CD4-positive, alpha-beta memory T cell (primary cell): ENCODE measurements at regions not wholly inside any gene's neighbourhood (a gene's known extent, or its start where the extent isn't known, plus 50 kb on each side); places are given as distances from the start of the nearest gene placed in this dataset.
"Not testable (repeated sequence)": the region's sequence is repeated elsewhere in the genome, so short reads cannot be mapped to it uniquely, and the experiment has no call there.

ENCODE experiments used
- CTCF ChIA-PET: fragments of 350-600 bp; sonication (Branson Sonifier 250); formaldehyde crosslinking; loops from one replicate; lab custom pipeline; 2021; ENCODE audit warnings: inconsistent platforms; ENCODE audit not compliant: partially characterized antibody; lab: Charles Lee
- POLR2A ChIA-PET: fragments of 350-600 bp; sonication (Branson Sonifier 250); formaldehyde crosslinking; loops from one replicate; lab custom pipeline; 2021; ENCODE audit not compliant: partially characterized antibody; lab: Charles Lee
- DNase-seq, 5 donors: peaks; one replicate each; pipeline versions ENCODE4 v3.0.0 to v3.0.0-alpha.2; 2020 to 2022; ENCODE audit warnings: mixed read lengths in 1 of 5
- H3K27ac ChIP-seq: one replicate; pipeline ENCODE4 v1.7.0; 2013; ENCODE audit warnings: low read depth, low read length
- H3K27me3 ChIP-seq: 2 replicates; pipeline ENCODE4 v1.7.0; 2013; ENCODE audit warnings: mild to moderate bottlenecking, low read length, moderate library complexity; ENCODE audit not compliant: insufficient read depth
- H3K36me3 ChIP-seq: 2 replicates; pipeline ENCODE4 v1.7.0; 2013; ENCODE audit warnings: mild to moderate bottlenecking, low read length, moderate library complexity; ENCODE audit not compliant: insufficient read depth
- H3K4me1 ChIP-seq: 2 replicates; pipeline ENCODE4 v1.7.0; 2013; ENCODE audit warnings: mild to moderate bottlenecking, low read length, moderate library complexity; ENCODE audit not compliant: insufficient read depth
- H3K4me3 ChIP-seq, 2 donors: one replicate each; pipeline ENCODE4 v1.7.0; 2013; ENCODE audit warnings: low read length in 2 of 2, mild to moderate bottlenecking in 1 of 2
- H3K9me3 ChIP-seq, 2 donors: one replicate each; pipeline ENCODE4 v1.7.0; 2013; ENCODE audit warnings: low read length in 2 of 2, control low read depth in 1 of 2; ENCODE audit not compliant: control insufficient read depth in 1 of 2
- H3K27ac Mint-ChIP-seq, 7 donors: one replicate each; pipeline ENCODE4 v1.8.0; 2020 to 2021; ENCODE audit warnings: mixed read lengths in 7 of 7, mild to moderate bottlenecking in 6 of 7, inconsistent platforms in 3 of 7, moderate library complexity in 3 of 7
- H3K27me3 Mint-ChIP-seq, 2 donors: one replicate each; pipeline ENCODE4 v1.8.0; 2020 to 2021; ENCODE audit warnings: mixed read lengths in 2 of 2
- H3K36me3 Mint-ChIP-seq, 2 donors: one replicate each; pipeline ENCODE4 v1.8.0; 2020 to 2021; ENCODE audit warnings: mixed read lengths in 2 of 2, inconsistent platforms in 1 of 2, mild to moderate bottlenecking in 1 of 2
- H3K4me1 Mint-ChIP-seq, 4 donors: one replicate each; pipeline ENCODE4 v1.8.0; 2020 to 2021; ENCODE audit warnings: mixed read lengths in 4 of 4, mild to moderate bottlenecking in 1 of 4
- H3K4me3 Mint-ChIP-seq, 8 donors: one replicate each; pipeline ENCODE4 v1.8.0; 2020 to 2021; ENCODE audit warnings: mixed read lengths in 8 of 8, mild to moderate bottlenecking in 7 of 8, moderate library complexity in 6 of 8, inconsistent platforms in 3 of 8
- H3K9me3 Mint-ChIP-seq, 8 donors: one replicate each; pipeline ENCODE4 v1.8.0; 2020 to 2021; ENCODE audit warnings: mixed read lengths in 8 of 8, mild to moderate bottlenecking in 5 of 8, inconsistent platforms in 3 of 8, moderate library complexity in 1 of 8
- intact Hi-C: fragments of 100-400 bp; cut with micrococcal nuclease; formaldehyde crosslinking; loops from one replicate; pipeline ENCODE4 v1.15.1; 2023

- CTCF ChIA-PET, H3K36me3 Mint-ChIP-seq, H3K27me3 ChIP-seq, H3K27ac Mint-ChIP-seq, H3K4me3 ChIP-seq, DNase-seq, H3K4me1 ChIP-seq, H3K36me3 ChIP-seq, intact Hi-C loops, POLR2A ChIA-PET, H3K27ac ChIP-seq, H3K9me3 ChIP-seq, H3K4me1 Mint-ChIP-seq, H3K9me3 Mint-ChIP-seq: not testable (repeated sequence)
- peak overlapping the region in 1 of 8 donors; percentile 64 for H3K4me3 Mint-ChIP-seq
- H3K27me3 Mint-ChIP-seq, result peaks cover 20 to 49% of the 10 kb centered on the region in 2 donors
These were observed 151.9 kb upstream of the ALDH3B2 start for GRCh38 chr11:67826028-67826950.

- H3K27me3 Mint-ChIP-seq, result peaks cover 19 to 53% of the 10 kb centered on the region in 2 donors
These were observed 150.4 kb upstream of the ALDH3B2 start for GRCh38 chr11:67824861-67825260.

GRCh38 chr11:67820081-67820480 is 145.7 kb upstream of the ALDH3B2 start:
- H3K4me1 ChIP-seq, result no peaks in the 10 kb centered on the region
- intact Hi-C loops, result no loop called here
- Mint-ChIP-seq H3K27ac (no peak overlapping the region), H3K4me1 (no peaks in the 10 kb centered on the region), H3K36me3 (no peaks in the 10 kb centered on the region), H3K27me3 (peaks cover 10 to 28% of the 10 kb centered on the region in 2 donors), H3K9me3 (no peaks in the 10 kb centered on the region), H3K4me3 (no peak overlapping the region)
- H3K9me3 ChIP-seq, result no peaks in the 10 kb centered on the region
- H3K4me3 ChIP-seq, result no peak overlapping the region
- no peak for DNase-seq
- no peaks in the 10 kb centered on the region for H3K36me3 ChIP-seq
- no peaks in the 10 kb centered on the region for H3K27me3 ChIP-seq
- no peak overlapping the region for H3K27ac ChIP-seq
- ChIA-PET CTCF (no interaction called here), POLR2A (no interaction called here)

More at GRCh38 chr11:67824861-67825260, 150.4 kb upstream of the ALDH3B2 start:
- H3K27me3 ChIP-seq, CTCF ChIA-PET, H3K4me1 Mint-ChIP-seq, H3K27ac ChIP-seq, H3K4me3 Mint-ChIP-seq, DNase-seq, H3K4me3 ChIP-seq, H3K36me3 Mint-ChIP-seq, H3K9me3 ChIP-seq, H3K9me3 Mint-ChIP-seq, H3K36me3 ChIP-seq, intact Hi-C loops, H3K4me1 ChIP-seq, POLR2A ChIA-PET, H3K27ac Mint-ChIP-seq: not testable (repeated sequence)

- H3K27ac ChIP-seq, H3K9me3 Mint-ChIP-seq, intact Hi-C loops, H3K4me1 Mint-ChIP-seq, H3K27me3 ChIP-seq, H3K9me3 ChIP-seq, DNase-seq, H3K36me3 Mint-ChIP-seq, H3K4me1 ChIP-seq, H3K4me3 Mint-ChIP-seq, H3K27ac Mint-ChIP-seq, CTCF ChIA-PET, H3K36me3 ChIP-seq, POLR2A ChIA-PET, H3K4me3 ChIP-seq: not testable (repeated sequence)
- H3K27me3 Mint-ChIP-seq, result peaks cover 6 to 18% of the 10 kb centered on the region in 2 donors
These were observed 143.1 kb upstream of the ALDH3B2 start for GRCh38 chr11:67817558-67817957.

- H3K27ac Mint-ChIP-seq, H3K9me3 ChIP-seq, H3K36me3 Mint-ChIP-seq, H3K4me1 ChIP-seq, POLR2A ChIA-PET, H3K9me3 Mint-ChIP-seq, H3K36me3 ChIP-seq, CTCF ChIA-PET, DNase-seq, H3K27me3 Mint-ChIP-seq, H3K27ac ChIP-seq, H3K4me3 ChIP-seq, H3K27me3 ChIP-seq, H3K4me3 Mint-ChIP-seq: not testable (repeated sequence)
- peaks cover 3 to 17% (median 7%) of the 10 kb centered on the region in 4 donors for H3K4me1 Mint-ChIP-seq
- intact Hi-C loops, result loop anchor here (5.0 kb wide), 1 partner anchor 193 kb away; the partner anchor contains the start of gene UNC93B1
These were observed 134.9 kb upstream of the ALDH3B2 start for GRCh38 chr11:67809301-67809700.

- H3K4me1 ChIP-seq, DNase-seq, H3K27me3 Mint-ChIP-seq, H3K4me3 ChIP-seq, H3K27ac ChIP-seq, H3K9me3 ChIP-seq, H3K9me3 Mint-ChIP-seq, H3K36me3 Mint-ChIP-seq, CTCF ChIA-PET, POLR2A ChIA-PET, H3K36me3 ChIP-seq, H3K27me3 ChIP-seq, H3K4me3 Mint-ChIP-seq: not testable (repeated sequence)
- Mint-ChIP-seq H3K4me1 (peaks cover 5 to 19% (median 10%) of the 10 kb centered on the region in 4 donors), H3K27ac (peak overlapping the region in 1 of 7 donors; percentile 81)
- intact Hi-C loops, result loop anchor here (5.0 kb wide), 1 partner anchor 194 kb away; the partner anchor contains the start of gene UNC93B1
These were observed 133.5 kb upstream of the ALDH3B2 start for GRCh38 chr11:67807896-67808295.

GRCh38 chr11:67806728-67807235 is 132.4 kb upstream of the ALDH3B2 start:
- H3K36me3 ChIP-seq, H3K9me3 Mint-ChIP-seq, DNase-seq, H3K36me3 Mint-ChIP-seq, POLR2A ChIA-PET, H3K9me3 ChIP-seq, H3K27me3 Mint-ChIP-seq, H3K4me3 ChIP-seq, H3K27ac ChIP-seq, H3K4me1 ChIP-seq, H3K27me3 ChIP-seq: not testable (repeated sequence)
- intact Hi-C loops, result loop anchor here (5.0 kb wide), 1 partner anchor 196 kb away; the partner anchor contains the start of gene UNC93B1
- H3K27ac Mint-ChIP-seq, result peak overlapping the region in 6 of 7 donors; percentile 19 to 87 (median 69)
- peaks cover 5 to 19% (median 10%) of the 10 kb centered on the region in 4 donors for H3K4me1 Mint-ChIP-seq
- CTCF ChIA-PET, result interaction anchor here (1.5 kb wide), 1 partner anchor 177 kb away, joined by 5 read pairs; the partner anchor contains the start of gene NUDT8
- H3K4me3 Mint-ChIP-seq, result peak overlapping the region in 7 of 8 donors; percentile 89 to 96 (median 93)
